Gastrocnemius medialis (tissue), 4 donors: ENCODE measurements at regions not wholly inside any gene's neighbourhood (a gene's known extent, or its start where the extent isn't known, plus 50 kb on each side); places are given as distances from the start of the nearest gene placed in this dataset.

ENCODE experiments used
- CTCF ChIP-seq, 5 experiments: fragments of 450-650 bp in 3 of 5; fragments of 200-600 bp in 2 of 5; sonication (generic) in 2 of 5; IDR thresholded peaks in 4 of 5; conservative IDR thresholded peaks in 1 of 5; 1 replicate in 4 of 5; 2 replicates in 1 of 5; pipeline ENCODE4 v1.5.1; 2016 to 2019; ENCODE audit warnings: antibody characterized with exemption in 5 of 5, mild to moderate bottlenecking in 3 of 5, moderate library complexity in 3 of 5
- POLR2A ChIP-seq, 2 donors: fragments of 450-650 bp; IDR thresholded peaks; one replicate each; pipeline ENCODE4 v1.6.1; 2017; ENCODE audit warnings: antibody characterized with exemption in 2 of 2, mild to moderate bottlenecking in 2 of 2, moderate library complexity in 2 of 2

GRCh38 chr1:38512789-38513188 lies 346.8 kb downstream of the RRAGC start:
- no peak for TF ChIP-seq CTCF (IDR thresholded peaks at IDR 0.05 in 4 of 5, conservative IDR thresholded peaks at IDR 0.05 in 1 of 5)
- no peak for TF ChIP-seq POLR2A (IDR thresholded peaks at IDR 0.05)
